ENCODE measurements at regions not wholly inside any gene's neighbourhood (a gene's known extent, or its start where the extent isn't known, plus 50 kb on each side); places are given as distances from the start of the nearest gene placed in this dataset.

GRCh38 chr7:25758559-25758958, 393.4 kb upstream of the NFE2L3 start:
- TF ChIP-seq CTCF (conservative IDR thresholded peaks at IDR 0.05; ENCODE audit: low read length) (no peak), EZH2phosphoT487 (IDR thresholded peaks at IDR 0.05; ENCODE audit: borderline replicate concordance, low read depth, low read length) (no peak)

Measured in OCI-LY7 (cell line).